Activated naive CD8-positive, alpha-beta T cell treated with anti-CD3 and anti-CD28 coated beads, Interleukin-2, amount 50 U/mL, for 16 hours (primary cell): ENCODE measurements at regions not wholly inside any gene's neighbourhood (a gene's known extent, or its start where the extent isn't known, plus 50 kb on each side); places are given as distances from the start of the nearest gene placed in this dataset.
"Not testable (repeated sequence)": the region's sequence is repeated elsewhere in the genome, so short reads cannot be mapped to it uniquely, and the experiment has no call there.

Experiments used
- DNase-seq: peaks from one replicate; pipeline ENCODE4 v3.0.0-alpha.2; 2020; ENCODE audit warnings: low read depth, low spot score

DNA sequence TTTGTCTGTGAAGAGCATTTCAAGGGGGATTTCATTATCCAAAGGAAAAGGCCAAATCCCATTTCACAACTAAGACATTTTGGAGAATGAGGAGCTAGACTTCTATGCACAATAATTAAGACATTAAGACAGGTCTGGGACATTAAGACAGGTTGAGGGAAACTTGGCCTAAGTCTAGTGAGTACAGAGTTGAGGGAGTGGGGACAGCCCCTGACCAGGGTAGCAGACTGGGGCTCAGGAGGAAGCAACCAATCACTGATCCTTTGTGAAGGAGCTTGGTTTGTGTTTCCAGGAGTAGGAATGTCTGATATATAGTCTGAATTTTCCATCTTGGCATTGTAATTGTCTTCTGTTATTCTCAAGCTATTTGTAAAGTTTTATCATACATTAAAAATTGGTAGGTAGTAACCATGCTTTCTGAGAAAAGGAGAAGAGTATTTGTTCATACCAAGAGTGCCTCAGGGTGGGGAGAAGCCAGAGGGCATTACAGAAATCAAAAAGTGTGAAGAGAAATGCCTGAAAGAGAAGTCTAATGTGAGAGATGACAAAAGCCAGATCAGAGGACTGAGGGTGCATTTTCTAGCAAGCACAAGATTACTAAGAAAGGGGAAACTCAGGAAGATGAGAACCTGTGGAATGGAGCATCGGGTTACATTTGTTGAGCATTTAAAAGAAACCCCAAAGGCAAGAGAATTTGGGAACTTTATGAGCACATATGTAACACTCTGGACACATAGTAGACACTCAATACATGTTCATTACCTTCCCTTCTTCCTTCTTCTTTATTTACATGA lies 189.3 kb upstream of the PIK3R1 start:
- no peak for DNase-seq

DNA sequence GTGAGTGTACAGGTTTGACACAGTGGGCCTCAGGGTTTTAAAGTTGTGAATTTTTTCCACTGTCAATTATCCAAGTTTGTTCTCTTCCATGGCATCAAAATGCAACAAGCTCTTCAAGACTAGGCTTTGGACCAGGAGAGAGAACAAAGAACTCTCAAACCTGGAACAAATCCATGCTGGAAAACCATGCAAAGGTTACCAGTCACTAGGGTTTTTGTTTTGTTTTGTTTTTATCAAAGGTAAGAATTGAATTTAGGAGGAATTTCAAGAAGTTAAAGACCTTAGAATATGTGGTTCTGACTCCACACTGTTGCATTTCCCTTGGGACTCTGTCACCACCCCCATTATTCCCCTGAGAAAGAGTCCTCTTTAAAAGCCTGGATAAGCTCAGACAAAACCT lies 191.1 kb upstream of the PIK3R1 start:
- DNase-seq, result no peak

DNA sequence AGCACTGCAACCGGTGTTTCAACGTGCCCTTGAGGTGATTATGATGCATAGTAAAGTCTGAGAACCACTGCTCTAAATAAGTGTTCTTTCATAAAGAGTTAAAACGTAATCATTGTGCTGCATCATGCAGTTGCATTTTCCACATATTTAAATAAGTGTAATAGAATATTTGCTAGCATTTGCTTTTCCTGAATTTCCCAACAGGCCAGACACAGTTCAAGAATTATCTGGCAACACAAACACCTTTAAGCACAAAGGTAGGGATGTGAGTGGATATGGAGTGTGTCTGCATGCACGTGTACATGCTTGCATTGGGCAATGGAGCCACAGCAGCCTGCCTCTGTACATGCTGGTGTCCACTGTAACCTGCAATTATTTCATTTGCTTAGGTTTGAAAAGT lies 193.6 kb upstream of the PIK3R1 start:
- no peak for DNase-seq

GRCh38 chr5:68021227-68021626 lies 194.3 kb upstream of the PIK3R1 start:
- DNase-seq, result no peak

GRCh38 chr5:68020461-68020969 lies 195.0 kb upstream of the PIK3R1 start:
- not testable (repeated sequence) for DNase-seq

- DNase-seq, result no peak
These were observed 199.9 kb upstream of the PIK3R1 start for GRCh38 chr5:68015381-68016302.

- no peak for DNase-seq
These were observed 202.7 kb upstream of the PIK3R1 start for GRCh38 chr5:68012831-68013230.

GRCh38 chr5:68012429-68012828 lies 203.1 kb upstream of the PIK3R1 start:
- DNase-seq, result no peak

DNA sequence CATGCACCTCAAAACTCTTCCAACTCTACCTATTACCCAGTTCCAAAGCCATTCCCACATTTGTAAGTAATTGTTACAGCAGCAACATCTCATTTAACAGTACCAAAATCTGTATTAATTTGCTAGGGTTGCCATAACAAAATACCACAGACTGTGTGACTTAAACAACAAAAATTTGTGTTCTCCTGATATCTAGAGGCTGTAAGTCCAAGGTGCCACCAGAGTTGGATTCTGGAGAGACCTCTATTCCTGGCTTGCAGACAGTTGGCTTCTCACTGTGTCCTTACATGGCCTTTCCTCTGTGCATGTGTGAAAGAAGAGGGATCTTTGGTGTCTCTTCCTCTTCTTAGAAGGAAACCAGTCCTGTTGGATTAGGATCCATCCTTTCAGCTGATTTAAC lies 203.8 kb upstream of the PIK3R1 start:
- DNase-seq, result no peak

DNA sequence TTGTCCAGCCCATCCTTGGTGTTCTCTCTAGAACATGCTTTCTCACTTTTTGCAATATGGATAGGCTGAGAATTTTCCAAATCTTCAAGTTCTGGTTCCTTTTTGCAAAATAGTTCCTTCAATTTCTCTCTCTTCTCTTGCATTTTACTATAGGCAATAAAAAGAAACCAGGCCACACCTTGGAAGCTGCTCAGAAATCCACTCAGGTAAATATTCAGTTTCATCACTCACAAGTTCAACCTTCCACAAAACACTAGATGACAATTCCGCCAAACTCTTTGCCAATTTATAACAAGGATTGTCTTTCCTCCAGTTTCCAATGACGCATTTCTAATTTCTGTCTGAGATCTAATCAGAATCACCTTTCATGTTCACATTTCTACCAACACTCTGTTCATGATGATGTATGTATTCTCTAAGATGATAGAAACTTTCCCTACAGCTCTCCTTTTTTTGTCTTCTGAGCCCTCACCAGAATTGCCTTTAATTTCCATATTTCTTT lies 204.2 kb upstream of the PIK3R1 start:
- DNase-seq, result no peak

DNA sequence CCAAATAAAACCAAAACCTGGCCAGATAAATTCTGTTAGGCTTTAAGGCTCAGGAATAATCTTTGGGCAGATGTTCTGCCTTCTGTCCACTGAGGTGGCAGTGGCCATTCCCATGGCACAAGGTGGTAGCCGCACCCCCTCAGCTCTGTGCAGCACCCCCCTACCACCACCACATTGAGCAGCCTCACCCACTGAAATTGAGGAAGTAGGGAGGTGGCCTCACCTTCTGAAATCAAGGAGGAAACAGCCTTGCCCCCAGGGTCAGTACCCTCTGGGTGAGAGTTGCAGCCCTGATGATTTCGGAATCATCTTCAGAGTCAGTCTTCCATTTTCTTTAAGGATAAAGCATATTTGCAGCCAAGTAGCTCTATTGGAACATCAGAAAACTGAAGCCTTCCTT lies 204.8 kb upstream of the PIK3R1 start:
- no peak for DNase-seq

- no peak for DNase-seq
These were observed 208.1 kb upstream of the PIK3R1 start for GRCh38 chr5:68007451-68007850.

DNA sequence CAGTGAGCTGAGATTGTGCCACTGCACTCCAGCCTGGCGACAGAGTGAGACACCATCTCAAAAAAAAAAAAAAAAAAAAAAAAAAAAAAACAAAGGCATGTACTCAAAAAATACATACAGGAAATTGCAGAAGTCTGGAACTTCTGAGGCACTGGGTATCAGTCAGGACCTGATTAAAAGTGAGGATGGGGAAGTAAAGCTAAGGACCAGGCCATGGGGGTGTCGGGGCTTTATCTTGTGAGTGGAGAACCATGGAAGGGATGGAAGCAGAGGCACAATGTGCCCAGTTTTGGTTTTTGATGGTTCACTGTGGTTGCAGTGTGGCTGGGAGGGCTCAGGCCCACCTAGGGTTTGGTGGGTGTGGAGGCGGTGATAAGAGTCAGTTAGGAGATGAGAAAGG lies 212.7 kb upstream of the PIK3R1 start:
- no peak for DNase-seq

DNA sequence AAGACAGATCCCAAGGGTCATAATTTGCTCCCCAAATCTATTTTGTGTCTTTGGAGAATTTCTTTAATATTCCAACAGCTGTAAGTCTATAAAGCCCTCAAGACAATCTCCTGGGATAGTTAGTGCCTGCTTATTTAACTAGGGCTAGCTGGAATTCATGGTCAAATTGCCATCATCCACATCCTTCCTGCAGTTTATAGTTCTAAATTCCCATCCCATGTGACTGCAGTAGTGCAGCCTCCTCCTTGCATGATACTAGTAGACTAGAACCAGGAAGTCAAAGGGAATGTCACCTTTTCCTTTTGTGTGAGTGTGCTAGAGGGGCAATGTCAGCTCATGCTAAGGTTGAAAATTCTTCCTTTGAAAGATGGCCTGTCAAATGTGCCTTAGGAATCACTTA lies 214.8 kb upstream of the PIK3R1 start:
- no peak for DNase-seq

- DNase-seq, result no peak
These were observed 216.2 kb upstream of the PIK3R1 start for GRCh38 chr5:67999391-67999790.

- DNase-seq, result no peak
These were observed 216.8 kb upstream of the PIK3R1 start for GRCh38 chr5:67998709-67999261.

DNA sequence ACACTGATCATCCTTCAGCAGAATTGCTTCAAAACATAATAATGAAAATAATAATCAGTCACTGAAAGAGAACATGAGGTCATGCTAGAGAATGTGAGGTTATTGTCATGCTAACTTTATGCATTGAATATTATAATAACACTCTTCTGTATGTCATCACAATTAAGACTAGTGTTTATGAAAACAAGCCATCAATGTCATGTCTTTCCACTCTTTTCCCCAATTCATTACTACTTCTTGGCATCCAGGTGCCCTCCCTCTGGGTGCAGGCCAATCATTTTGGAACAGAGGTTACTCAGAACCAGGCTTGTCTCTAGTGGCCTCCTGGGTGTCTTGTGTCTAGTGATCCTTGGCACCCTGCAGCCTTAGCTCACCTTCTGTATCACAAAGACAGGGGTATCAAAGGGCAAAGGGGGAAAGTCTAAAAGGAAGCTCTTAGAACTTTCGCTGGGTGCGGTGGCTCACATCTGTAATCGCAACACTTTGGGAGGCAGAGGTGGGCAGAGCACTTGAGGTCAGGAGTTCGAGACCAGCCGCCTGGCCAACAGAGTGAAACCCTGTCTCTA lies 217.6 kb upstream of the PIK3R1 start:
- DNase-seq, result no peak

GRCh38 chr5:67997148-67997547 lies 218.4 kb upstream of the PIK3R1 start:
- DNase-seq, result no peak

GRCh38 chr5:67996596-67996995 lies 219.0 kb upstream of the PIK3R1 start:
- DNase-seq, result no peak

GRCh38 chr5:67992923-67993322 lies 222.6 kb upstream of the PIK3R1 start:
- no peak for DNase-seq

- DNase-seq, result no peak
These were observed 226.1 kb upstream of the PIK3R1 start for GRCh38 chr5:67989456-67989855.

DNA sequence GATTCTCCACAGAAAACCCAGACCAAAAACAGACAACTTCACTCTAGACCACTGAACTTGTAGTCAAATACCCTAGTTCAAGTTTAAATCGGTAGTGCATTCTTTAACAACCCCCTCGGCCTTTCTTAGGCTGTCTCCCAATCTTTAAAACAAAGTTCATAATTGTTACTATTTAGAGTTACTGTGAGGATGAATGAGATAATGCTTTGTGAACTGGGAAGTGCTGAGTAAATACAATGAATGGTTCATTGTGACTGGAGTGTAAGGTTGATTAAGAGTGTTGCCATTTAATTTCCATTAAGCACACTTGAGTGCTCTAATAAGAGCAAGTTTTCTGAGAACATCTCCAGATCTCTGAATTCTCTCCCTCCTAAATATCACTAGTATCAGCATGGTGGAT lies 228.8 kb upstream of the PIK3R1 start:
- DNase-seq, result no peak
